Mucosa of rectum (tissue), 2 donors: ENCODE measurements at regions not wholly inside any gene's neighbourhood (a gene's known extent, or its start where the extent isn't known, plus 50 kb on each side); places are given as distances from the start of the nearest gene placed in this dataset.

ENCODE experiments used
- H3K27ac ChIP-seq, 2 donors: one replicate each; pipeline ENCODE4 v1.7.0; 2013; ENCODE audit warnings: inconsistent platforms in 2 of 2, low read depth in 2 of 2, low read length in 2 of 2
- H3K27me3 ChIP-seq, 2 donors: one replicate each; pipeline ENCODE4 v1.7.0; 2013; ENCODE audit warnings: low read length in 2 of 2; ENCODE audit not compliant: control insufficient read depth in 2 of 2, insufficient read depth in 2 of 2
- H3K36me3 ChIP-seq, 2 donors: one replicate each; pipeline ENCODE4 v1.7.0; 2013; ENCODE audit warnings: low read length in 2 of 2; ENCODE audit not compliant: control insufficient read depth in 2 of 2, insufficient read depth in 2 of 2
- H3K4me1 ChIP-seq, 2 donors: one replicate each; pipeline ENCODE4 v1.7.0; 2013; ENCODE audit warnings: low read length in 2 of 2, mild to moderate bottlenecking in 1 of 2; ENCODE audit not compliant: control insufficient read depth in 2 of 2, insufficient read depth in 2 of 2
- H3K4me3 ChIP-seq, 2 donors: one replicate each; pipeline ENCODE4 v1.7.0; 2013; ENCODE audit warnings: low read length in 2 of 2
- H3K9ac ChIP-seq, 2 donors: one replicate each; pipeline ENCODE4 v1.7.0; 2013; ENCODE audit warnings: low read length in 2 of 2, low read depth in 1 of 2, mild to moderate bottlenecking in 1 of 2
- H3K9me3 ChIP-seq, 2 donors: one replicate each; pipeline ENCODE4 v1.7.0; 2013; ENCODE audit warnings: low read length in 2 of 2; ENCODE audit not compliant: control insufficient read depth in 2 of 2
- donor health status: healthy.
- donor health status: Normal muscosa, but diverticular disease.

DNA sequence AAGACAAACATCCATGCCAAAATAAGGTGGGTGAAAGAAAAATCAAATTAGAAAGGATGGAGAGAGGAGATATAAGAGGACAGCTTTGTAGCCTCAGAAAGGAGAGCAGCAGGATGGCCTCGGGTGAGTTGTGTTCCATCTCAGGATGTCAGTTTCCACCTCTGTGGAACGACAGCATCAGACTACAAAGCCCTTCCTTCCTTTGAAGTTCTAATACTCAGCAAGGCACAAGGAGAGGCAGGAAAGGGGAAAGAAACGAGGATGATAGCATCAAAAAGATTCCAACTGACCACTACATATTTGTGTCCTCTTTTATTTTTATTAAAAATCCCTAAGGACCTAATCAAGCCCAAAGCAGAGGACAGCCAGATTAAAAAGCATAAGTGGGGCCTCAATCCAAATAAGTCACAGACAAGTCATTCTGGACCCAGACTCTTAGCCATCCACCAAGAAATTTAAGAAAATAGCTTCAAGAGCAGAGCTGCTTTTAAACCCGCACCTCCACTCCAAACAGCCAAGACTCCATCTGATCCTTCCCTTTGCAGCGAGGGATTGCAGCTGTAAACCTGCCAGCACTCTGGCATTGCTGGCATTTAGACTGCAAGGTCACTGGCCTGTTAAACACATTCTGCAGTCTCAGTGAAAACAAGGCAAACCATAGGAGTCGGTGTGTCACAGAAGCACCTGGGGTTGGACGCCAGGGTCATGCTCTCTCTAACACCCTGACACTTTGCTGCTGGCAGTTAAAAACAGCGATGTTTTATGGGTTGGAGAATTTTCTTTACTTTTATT, 314.5 kb upstream of the CHAC2 start:
- no peak overlapping the region for H3K9ac ChIP-seq
- no peaks in the 10 kb centered on the region for H3K27me3 ChIP-seq
- no peaks in the 10 kb centered on the region for H3K36me3 ChIP-seq
- H3K9me3 ChIP-seq: no peaks in the 10 kb centered on the region
- no peak overlapping the region for H3K27ac ChIP-seq
- peaks cover 2 to 6% of the 10 kb centered on the region in 2 donors for H3K4me1 ChIP-seq
- H3K4me3 ChIP-seq: no peak overlapping the region

DNA sequence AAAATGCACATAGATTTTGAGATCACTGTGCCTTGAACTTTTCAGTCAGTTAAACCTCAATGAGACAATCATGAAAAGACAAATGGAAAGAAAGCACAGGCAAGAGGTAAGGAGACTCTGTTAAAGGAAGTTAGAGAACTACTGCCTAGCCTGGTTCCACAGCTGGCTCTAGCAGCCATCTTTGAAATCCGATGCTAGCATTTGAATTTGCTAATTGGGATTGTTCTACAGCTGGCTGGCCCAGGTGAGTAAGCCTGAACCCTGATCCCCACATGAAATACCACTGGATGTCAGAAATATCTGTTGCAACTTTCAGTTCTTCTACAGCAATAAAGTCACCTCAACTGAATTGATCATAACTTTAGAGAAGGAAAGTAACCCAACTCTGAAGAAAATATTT, 315.2 kb upstream of the CHAC2 start:
- no peaks in the 10 kb centered on the region for H3K36me3 ChIP-seq
- H3K27ac ChIP-seq: no peak overlapping the region
- H3K27me3 ChIP-seq: no peaks in the 10 kb centered on the region
- no peak overlapping the region for H3K4me3 ChIP-seq
- H3K9ac ChIP-seq: no peak overlapping the region
- no peaks in the 10 kb centered on the region for H3K9me3 ChIP-seq
- peaks cover 2 to 6% of the 10 kb centered on the region in 2 donors for H3K4me1 ChIP-seq

GRCh38 chr2:53450923-53451322, 316.7 kb upstream of the CHAC2 start:
- no peak overlapping the region for H3K9ac ChIP-seq
- no peak overlapping the region for H3K27ac ChIP-seq
- H3K4me3 ChIP-seq: no peak overlapping the region
- H3K36me3 ChIP-seq: no peaks in the 10 kb centered on the region
- H3K9me3 ChIP-seq: no peaks in the 10 kb centered on the region
- peaks cover 2 to 6% of the 10 kb centered on the region in 2 donors for H3K4me1 ChIP-seq
- H3K27me3 ChIP-seq: no peaks in the 10 kb centered on the region

GRCh38 chr2:53448591-53448990, 319.0 kb upstream of the CHAC2 start:
- Histone ChIP-seq H3K36me3 (no peaks in the 10 kb centered on the region), H3K27ac (no peak overlapping the region), H3K9me3 (no peaks in the 10 kb centered on the region), H3K4me3 (no peak overlapping the region), H3K27me3 (no peaks in the 10 kb centered on the region), H3K9ac (no peak overlapping the region), H3K4me1 (peaks cover 2 to 6% of the 10 kb centered on the region in 2 donors)

DNA sequence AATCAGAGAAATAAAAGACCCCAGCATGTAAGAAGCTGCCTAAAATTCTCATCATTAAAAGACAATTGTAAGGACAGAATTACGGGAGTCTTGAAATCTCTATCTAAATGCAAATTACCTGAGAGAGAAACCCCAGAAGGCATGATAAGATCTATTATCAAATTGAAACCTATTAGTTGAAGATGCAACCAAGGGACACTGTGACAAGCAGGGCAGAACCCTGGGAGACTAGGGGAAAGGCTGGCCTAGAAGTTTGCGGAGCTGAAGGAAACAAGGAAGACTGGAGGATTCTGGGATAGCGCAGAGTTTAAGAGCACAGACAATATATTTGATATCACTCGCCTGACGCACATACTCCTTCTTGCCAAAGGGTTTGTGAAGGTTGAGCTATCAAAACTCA, 319.5 kb upstream of the CHAC2 start:
- no peak overlapping the region for H3K27ac ChIP-seq
- H3K4me3 ChIP-seq: no peak overlapping the region
- no peaks in the 10 kb centered on the region for H3K36me3 ChIP-seq
- H3K9ac ChIP-seq: no peak overlapping the region
- H3K4me1 ChIP-seq: peaks cover 2 to 6% of the 10 kb centered on the region in 2 donors
- no peaks in the 10 kb centered on the region for H3K27me3 ChIP-seq
- H3K9me3 ChIP-seq: no peaks in the 10 kb centered on the region

DNA sequence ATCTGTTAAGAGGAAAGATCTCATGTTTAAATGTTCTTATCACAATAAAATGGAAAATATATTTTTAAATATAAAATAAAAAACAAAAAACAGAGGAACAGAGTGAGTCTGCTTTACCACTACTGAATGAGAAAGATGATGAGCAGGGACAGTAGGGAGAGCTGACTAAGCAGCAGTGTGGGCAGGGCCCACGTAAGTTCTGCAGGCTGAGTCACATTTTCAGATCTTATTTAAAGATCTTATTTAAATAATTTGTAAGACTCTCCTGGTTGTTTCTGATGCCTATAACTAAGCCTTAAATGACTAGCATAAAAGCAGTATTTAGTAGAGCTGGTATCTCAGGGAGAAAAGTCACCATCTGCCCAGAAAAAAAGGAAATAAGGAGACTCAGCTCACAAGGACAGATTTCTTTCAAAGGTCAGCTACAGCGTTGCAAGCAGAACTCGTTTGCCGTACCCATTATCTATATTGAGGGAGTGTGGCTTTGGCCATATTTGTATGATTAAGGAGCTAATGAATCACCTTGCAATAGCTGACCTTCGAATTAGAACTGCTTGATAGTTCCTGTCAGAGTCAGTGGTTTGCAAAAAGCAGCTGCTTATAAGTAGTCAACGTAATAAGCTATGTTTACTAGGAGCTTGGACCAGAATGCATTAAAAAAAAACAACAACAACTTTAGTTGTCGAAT, 322.1 kb upstream of the CHAC2 start:
- H3K4me3 ChIP-seq: no peak overlapping the region
- H3K4me1 ChIP-seq: no peaks in the 10 kb centered on the region
- no peak overlapping the region for H3K9ac ChIP-seq
- H3K27me3 ChIP-seq: no peaks in the 10 kb centered on the region
- no peaks in the 10 kb centered on the region for H3K9me3 ChIP-seq
- H3K27ac ChIP-seq: no peak overlapping the region
- H3K36me3 ChIP-seq: no peaks in the 10 kb centered on the region

DNA sequence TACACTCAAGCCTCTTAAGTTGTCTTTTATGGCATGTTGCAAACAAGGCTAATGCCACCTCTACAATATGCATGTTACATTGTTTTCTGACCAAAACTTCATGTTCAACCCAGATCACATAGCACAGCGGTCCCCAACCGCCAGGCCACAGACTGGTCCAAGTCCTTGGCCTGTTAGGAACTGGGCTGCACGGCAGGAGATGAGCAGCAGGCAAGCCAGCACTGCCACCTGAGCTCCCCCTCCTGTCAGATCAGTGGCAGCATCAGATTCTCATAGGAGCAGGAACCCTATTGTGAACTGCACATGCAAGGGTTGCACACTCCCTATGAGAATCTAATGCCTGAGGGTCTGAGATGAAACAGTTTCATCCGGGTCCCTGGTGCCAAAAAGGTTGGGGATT, 324.8 kb upstream of the CHAC2 start:
- no peak overlapping the region for H3K4me3 ChIP-seq
- no peaks in the 10 kb centered on the region for H3K4me1 ChIP-seq
- no peak overlapping the region for H3K9ac ChIP-seq
- no peak overlapping the region for H3K27ac ChIP-seq
- no peaks in the 10 kb centered on the region for H3K36me3 ChIP-seq
- no peaks in the 10 kb centered on the region for H3K9me3 ChIP-seq
- no peaks in the 10 kb centered on the region for H3K27me3 ChIP-seq

DNA sequence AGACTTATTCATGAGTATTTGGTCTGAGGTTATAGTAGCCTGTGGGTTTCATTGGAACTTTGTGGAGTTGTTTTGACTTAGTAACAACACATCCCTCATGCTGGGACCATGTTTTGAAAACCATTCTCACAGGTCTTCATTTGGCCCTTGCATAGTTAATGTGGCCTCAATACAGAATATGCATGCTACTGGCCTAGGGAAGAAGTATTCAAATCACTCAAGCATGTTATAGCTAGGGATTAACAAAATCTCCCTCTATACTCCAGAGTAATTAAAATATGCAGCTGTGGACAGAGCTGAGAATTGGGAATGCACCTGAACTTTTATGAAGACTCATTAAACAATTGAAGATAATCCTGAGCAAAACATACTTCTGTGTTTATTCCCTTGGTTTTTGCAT, 325.5 kb upstream of the CHAC2 start:
- H3K9ac ChIP-seq: no peak overlapping the region
- no peaks in the 10 kb centered on the region for H3K27me3 ChIP-seq
- no peak overlapping the region for H3K4me3 ChIP-seq
- H3K36me3 ChIP-seq: no peaks in the 10 kb centered on the region
- no peaks in the 10 kb centered on the region for H3K9me3 ChIP-seq
- H3K27ac ChIP-seq: no peak overlapping the region
- H3K4me1 ChIP-seq: no peaks in the 10 kb centered on the region

DNA sequence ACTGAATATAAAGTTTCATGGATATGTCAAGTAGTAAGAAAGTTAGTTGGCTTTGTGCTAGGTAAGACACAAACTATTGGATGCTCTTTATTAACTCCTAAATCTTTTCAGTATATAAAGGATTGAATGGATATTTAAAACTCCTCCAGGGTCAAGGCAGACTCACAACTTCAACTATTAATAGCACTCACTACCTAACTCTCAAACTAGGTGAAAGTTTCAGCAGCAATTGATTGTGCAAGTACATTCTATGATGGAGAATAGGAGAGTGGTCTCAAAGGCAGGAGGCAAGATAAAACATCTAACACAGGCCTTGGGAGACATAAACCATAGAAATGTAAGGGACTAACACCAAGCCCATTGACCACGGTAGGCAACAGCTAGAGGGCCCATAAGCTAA, 328.9 kb upstream of the CHAC2 start:
- no peak overlapping the region for H3K4me3 ChIP-seq
- no peaks in the 10 kb centered on the region for H3K9me3 ChIP-seq
- no peaks in the 10 kb centered on the region for H3K36me3 ChIP-seq

GRCh38 chr2:53438100-53438499, 329.5 kb upstream of the CHAC2 start:
- H3K27me3 ChIP-seq: no peaks in the 10 kb centered on the region
- no peak overlapping the region for H3K4me3 ChIP-seq
- H3K27ac ChIP-seq: no peak overlapping the region
- H3K9me3 ChIP-seq: no peaks in the 10 kb centered on the region
- H3K4me1 ChIP-seq: no peaks in the 10 kb centered on the region
- H3K36me3 ChIP-seq: no peaks in the 10 kb centered on the region
- no peak overlapping the region for H3K9ac ChIP-seq

More for the DNA sequence above, 328.9 kb upstream of the CHAC2 start:
- Histone ChIP-seq H3K9ac (no peak overlapping the region), H3K27ac (no peak overlapping the region), H3K27me3 (no peaks in the 10 kb centered on the region), H3K4me1 (no peaks in the 10 kb centered on the region)
